H1 (cell line): ENCODE measurements at regions not wholly inside any gene's neighbourhood (a gene's known extent, or its start where the extent isn't known, plus 50 kb on each side); places are given as distances from the start of the nearest gene placed in this dataset.

Experiments
- CEBPB ChIP-seq: IDR thresholded peaks from 2 replicates; pipeline ENCODE4 v1.6.1; 2012; ENCODE audit warnings: low read depth, low read length
- CHD7 ChIP-seq: fragments of 300-600 bp; sonication (generic); IDR thresholded peaks from 2 replicates; pipeline ENCODE4 v1.7.1; 2012; ENCODE audit warnings: low read length, moderate library complexity, mild to moderate bottlenecking, inconsistent platforms; ENCODE audit not compliant: insufficient replicate concordance
- HDAC6 ChIP-seq: IDR thresholded peaks from one replicate; pipeline ENCODE4 v1.7.1; 2012; ENCODE audit warnings: low read depth, mild to moderate bottlenecking, inconsistent platforms, low read length, moderate library complexity
- MAX ChIP-seq: IDR thresholded peaks from 2 replicates; pipeline ENCODE4 v1.6.1; 2012; ENCODE audit warnings: inconsistent platforms
- RBBP5 ChIP-seq: IDR thresholded peaks from 2 replicates; pipeline ENCODE4 v1.7.1; 2012; ENCODE audit warnings: low read depth, mild to moderate bottlenecking, inconsistent platforms, low read length, moderate library complexity, borderline replicate concordance
- SIX5 ChIP-seq: IDR thresholded peaks from 2 replicates; pipeline ENCODE4 v1.6.1; 2011; ENCODE audit warnings: mild to moderate bottlenecking, low read depth, low read length
- SP4 ChIP-seq: IDR thresholded peaks from 2 replicates; pipeline ENCODE4 v1.6.1; 2012; ENCODE audit warnings: low read length, inconsistent platforms
- TAF7 ChIP-seq: optimal IDR thresholded peaks from 2 replicates; pipeline ENCODE3; 2011; ENCODE audit warnings: low read depth, mild to moderate bottlenecking, inconsistent platforms, low read length, moderate library complexity, borderline replicate concordance
- TEAD4 ChIP-seq: IDR thresholded peaks from 2 replicates; pipeline ENCODE4 v1.6.1; 2012; ENCODE audit warnings: low read depth, low read length, inconsistent platforms, mixed read lengths

- TF ChIP-seq CHD7 (no peak), MAX (no peak), CEBPB (no peak), TAF7 (no peak), TEAD4 (no peak), HDAC6 (no peak), SP4 (no peak), RBBP5 (no peak), SIX5 (no peak)
These were observed 599.4 kb downstream of the RNF144A start (continued) for GRCh38 chr2:7516484-7517063.
